CD8-positive, alpha-beta memory T cell (primary cell): ENCODE measurements at regions not wholly inside any gene's neighbourhood (a gene's known extent, or its start where the extent isn't known, plus 50 kb on each side); places are given as distances from the start of the nearest gene placed in this dataset.

Experiments
- CTCF ChIA-PET: fragments of 350-600 bp; sonication (Branson Sonifier 250); formaldehyde crosslinking; loops from one replicate; lab custom pipeline; 2021; ENCODE audit warnings: antibody characterized with exemption; lab: Charles Lee
- POLR2A ChIA-PET: fragments of 350-600 bp; sonication (Branson Sonifier 250); formaldehyde crosslinking; loops from one replicate; lab custom pipeline; 2021; ENCODE audit warnings: antibody characterized with exemption; lab: Charles Lee
- DNase-seq, 5 donors: peaks; one replicate each; pipeline versions ENCODE4 v3.0.0 to v3.0.0-alpha.2; 2020 to 2022; ENCODE audit warnings: mixed read lengths in 1 of 5
- H3K27ac ChIP-seq: one replicate; pipeline ENCODE4 v1.7.0; 2013; ENCODE audit warnings: low read depth, mild to moderate bottlenecking, low read length, moderate library complexity
- H3K27me3 ChIP-seq: 2 replicates; pipeline ENCODE4 v1.7.0; 2013; ENCODE audit warnings: low read length, mild to moderate bottlenecking; ENCODE audit not compliant: insufficient read depth, poor library complexity, severe bottlenecking
- H3K36me3 ChIP-seq: 2 replicates; pipeline ENCODE4 v1.7.0; 2013; ENCODE audit warnings: mild to moderate bottlenecking, low read length, moderate library complexity; ENCODE audit not compliant: insufficient read depth
- H3K4me1 ChIP-seq: 2 replicates; pipeline ENCODE4 v1.7.0; 2013; ENCODE audit warnings: mild to moderate bottlenecking, low read length, moderate library complexity; ENCODE audit not compliant: insufficient read depth
- H3K4me3 ChIP-seq: 2 replicates; pipeline ENCODE4 v1.7.0; 2013; ENCODE audit warnings: mild to moderate bottlenecking, low read length
- H3K9me3 ChIP-seq: 2 replicates; pipeline ENCODE4 v1.7.0; 2013; ENCODE audit warnings: mild to moderate bottlenecking, low read length
- H3K27ac Mint-ChIP-seq, 8 donors: one replicate each; pipeline ENCODE4 v1.8.0; 2020 to 2021; ENCODE audit warnings: mixed read lengths in 8 of 8, mild to moderate bottlenecking in 6 of 8, inconsistent platforms in 3 of 8, moderate library complexity in 3 of 8
- H3K27me3 Mint-ChIP-seq, 2 donors: one replicate each; pipeline ENCODE4 v1.8.0; 2020 to 2021; ENCODE audit warnings: mixed read lengths in 2 of 2, mild to moderate bottlenecking in 1 of 2, moderate library complexity in 1 of 2
- H3K36me3 Mint-ChIP-seq, 3 donors: one replicate each; pipeline ENCODE4 v1.8.0; 2020 to 2021; ENCODE audit warnings: mixed read lengths in 3 of 3, inconsistent platforms in 1 of 3, mild to moderate bottlenecking in 1 of 3
- H3K4me1 Mint-ChIP-seq, 3 donors: one replicate each; pipeline ENCODE4 v1.8.0; 2020 to 2021; ENCODE audit warnings: mixed read lengths in 3 of 3, inconsistent platforms in 1 of 3, mild to moderate bottlenecking in 1 of 3
- H3K4me3 Mint-ChIP-seq, 7 donors: one replicate each; pipeline ENCODE4 v1.8.0; 2020 to 2021; ENCODE audit warnings: mixed read lengths in 7 of 7, mild to moderate bottlenecking in 6 of 7, moderate library complexity in 4 of 7, inconsistent platforms in 2 of 7
- H3K9me3 Mint-ChIP-seq, 5 donors: one replicate each; pipeline ENCODE4 v1.8.0; 2020 to 2022; ENCODE audit warnings: mixed read lengths in 5 of 5, mild to moderate bottlenecking in 3 of 5, moderate library complexity in 2 of 5, inconsistent platforms in 1 of 5

GRCh38 chr2:33765122-33765521 is 166.0 kb upstream of the FAM98A start:
- Mint-ChIP-seq H3K27ac (no peak overlapping the region), H3K4me1 (no peaks in the 10 kb centered on the region), H3K36me3 (no peaks in the 10 kb centered on the region), H3K27me3 (no peaks in the 10 kb centered on the region), H3K4me3 (no peak overlapping the region), H3K9me3 (peaks cover 0 to 2% (median 0%) of the 10 kb centered on the region in 5 donors)
- Histone ChIP-seq H3K4me3 (no peak overlapping the region), H3K9me3 (no peaks in the 10 kb centered on the region), H3K27me3 (no peaks in the 10 kb centered on the region), H3K4me1 (no peaks in the 10 kb centered on the region), H3K27ac (no peak overlapping the region), H3K36me3 (no peaks in the 10 kb centered on the region)
- DNase-seq: no peak
- ChIA-PET CTCF (no interaction called here), POLR2A (no interaction called here)

GRCh38 chr2:33764551-33764950 is 165.5 kb upstream of the FAM98A start:
- Histone ChIP-seq H3K27me3 (no peaks in the 10 kb centered on the region), H3K4me1 (no peaks in the 10 kb centered on the region), H3K36me3 (no peaks in the 10 kb centered on the region), H3K27ac (no peak overlapping the region), H3K9me3 (no peaks in the 10 kb centered on the region), H3K4me3 (no peak overlapping the region)
- Mint-ChIP-seq H3K27ac (no peak overlapping the region), H3K9me3 (peaks cover 0 to 2% (median 0%) of the 10 kb centered on the region in 5 donors), H3K27me3 (no peaks in the 10 kb centered on the region), H3K4me3 (no peak overlapping the region), H3K36me3 (no peaks in the 10 kb centered on the region), H3K4me1 (no peaks in the 10 kb centered on the region)
- no peak for DNase-seq
- POLR2A ChIA-PET: no interaction called here
- CTCF ChIA-PET: no interaction called here

- Histone ChIP-seq H3K27me3 (no peaks in the 10 kb centered on the region), H3K27ac (no peak overlapping the region), H3K4me3 (no peak overlapping the region), H3K9me3 (no peaks in the 10 kb centered on the region), H3K4me1 (no peaks in the 10 kb centered on the region), H3K36me3 (no peaks in the 10 kb centered on the region)
- no peak for DNase-seq
- CTCF ChIA-PET: no interaction called here
- Mint-ChIP-seq H3K4me3 (no peak overlapping the region), H3K9me3 (peaks cover 0 to 6% (median 3%) of the 10 kb centered on the region in 5 donors), H3K4me1 (no peaks in the 10 kb centered on the region), H3K27ac (no peak overlapping the region), H3K36me3 (no peaks in the 10 kb centered on the region), H3K27me3 (no peaks in the 10 kb centered on the region)
- POLR2A ChIA-PET: no interaction called here
Measured at GRCh38 chr2:33763671-33764310, 164.7 kb upstream of the FAM98A start.

- Histone ChIP-seq H3K9me3 (no peaks in the 10 kb centered on the region), H3K27me3 (no peaks in the 10 kb centered on the region), H3K36me3 (no peaks in the 10 kb centered on the region), H3K4me3 (no peak overlapping the region), H3K27ac (no peak overlapping the region), H3K4me1 (no peaks in the 10 kb centered on the region)
- CTCF ChIA-PET: no interaction called here
- no peak for DNase-seq
- Mint-ChIP-seq H3K4me3 (no peak overlapping the region), H3K9me3 (peaks cover 0 to 8% (median 3%) of the 10 kb centered on the region in 5 donors), H3K27me3 (no peaks in the 10 kb centered on the region), H3K36me3 (no peaks in the 10 kb centered on the region), H3K27ac (no peak overlapping the region), H3K4me1 (no peaks in the 10 kb centered on the region)
- POLR2A ChIA-PET: no interaction called here
Measured at GRCh38 chr2:33762636-33763035, 163.5 kb upstream of the FAM98A start.

GRCh38 chr2:33746208-33746800 is 147.2 kb upstream of the FAM98A start:
- peaks cover 0 to 8% (median 4%) of the 10 kb centered on the region in 5 donors for H3K9me3 Mint-ChIP-seq
- no peak overlapping the region for H3K4me3 Mint-ChIP-seq
- POLR2A ChIA-PET: no interaction called here
- Histone ChIP-seq H3K27ac (no peak overlapping the region), H3K27me3 (no peaks in the 10 kb centered on the region), H3K4me3 (no peak overlapping the region), H3K9me3 (no peaks in the 10 kb centered on the region), H3K4me1 (no peaks in the 10 kb centered on the region), H3K36me3 (no peaks in the 10 kb centered on the region)
- H3K36me3 Mint-ChIP-seq: peaks cover 0 to 2% (median 0%) of the 10 kb centered on the region in 3 donors
- H3K27ac Mint-ChIP-seq: no peak overlapping the region
- DNase-seq: no peak
- no peaks in the 10 kb centered on the region for H3K4me1 Mint-ChIP-seq
- CTCF ChIA-PET: no interaction called here
- H3K27me3 Mint-ChIP-seq: peaks cover 7 to 29% of the 10 kb centered on the region in 2 donors

- CTCF ChIA-PET: no interaction called here
- H3K36me3 ChIP-seq: no peaks in the 10 kb centered on the region
- no peak for DNase-seq
- no peak overlapping the region for H3K27ac Mint-ChIP-seq
- no peak overlapping the region for H3K4me3 ChIP-seq
- no peaks in the 10 kb centered on the region for H3K9me3 Mint-ChIP-seq
- no peaks in the 10 kb centered on the region for H3K36me3 Mint-ChIP-seq
- no peaks in the 10 kb centered on the region for H3K9me3 ChIP-seq
- H3K27me3 ChIP-seq: no peaks in the 10 kb centered on the region
- no peak overlapping the region for H3K4me3 Mint-ChIP-seq
- no peaks in the 10 kb centered on the region for H3K4me1 Mint-ChIP-seq
- H3K27ac ChIP-seq: no peak overlapping the region
- H3K27me3 Mint-ChIP-seq: no peaks in the 10 kb centered on the region
- no peaks in the 10 kb centered on the region for H3K4me1 ChIP-seq
- POLR2A ChIA-PET: no interaction called here
Measured at GRCh38 chr2:33735096-33735495, 136.0 kb upstream of the FAM98A start.

- Mint-ChIP-seq H3K27me3 (peaks cover 0 to 2% of the 10 kb centered on the region in 2 donors), H3K36me3 (no peaks in the 10 kb centered on the region), H3K4me1 (no peaks in the 10 kb centered on the region), H3K9me3 (peaks cover 0 to 3% (median 0%) of the 10 kb centered on the region in 5 donors), H3K4me3 (no peak overlapping the region), H3K27ac (no peak overlapping the region)
- no peaks in the 10 kb centered on the region for H3K27me3 ChIP-seq
- DNase-seq: no peak
- no peaks in the 10 kb centered on the region for H3K36me3 ChIP-seq
- H3K9me3 ChIP-seq: no peaks in the 10 kb centered on the region
- ChIA-PET CTCF (no interaction called here), POLR2A (no interaction called here)
- H3K4me3 ChIP-seq: no peak overlapping the region
- H3K4me1 ChIP-seq: no peaks in the 10 kb centered on the region
- no peak overlapping the region for H3K27ac ChIP-seq
Measured at GRCh38 chr2:33730804-33731203, 131.7 kb upstream of the FAM98A start.

- no peak overlapping the region for H3K27ac ChIP-seq
- H3K4me3 ChIP-seq: no peak overlapping the region
- DNase-seq: no peak
- Mint-ChIP-seq H3K27ac (no peak overlapping the region), H3K27me3 (peaks cover 0 to 2% of the 10 kb centered on the region in 2 donors), H3K4me3 (no peak overlapping the region), H3K36me3 (no peaks in the 10 kb centered on the region), H3K9me3 (peaks cover 0 to 3% (median 0%) of the 10 kb centered on the region in 5 donors), H3K4me1 (no peaks in the 10 kb centered on the region)
- H3K27me3 ChIP-seq: no peaks in the 10 kb centered on the region
- POLR2A ChIA-PET: no interaction called here
- no peaks in the 10 kb centered on the region for H3K36me3 ChIP-seq
- H3K4me1 ChIP-seq: no peaks in the 10 kb centered on the region
- H3K9me3 ChIP-seq: no peaks in the 10 kb centered on the region
- CTCF ChIA-PET: no interaction called here
Measured at GRCh38 chr2:33730193-33730592, 131.1 kb upstream of the FAM98A start.
